ENCODE measurements at regions not wholly inside any gene's neighbourhood (a gene's known extent, or its start where the extent isn't known, plus 50 kb on each side); places are given as distances from the start of the nearest gene placed in this dataset.

DNA sequence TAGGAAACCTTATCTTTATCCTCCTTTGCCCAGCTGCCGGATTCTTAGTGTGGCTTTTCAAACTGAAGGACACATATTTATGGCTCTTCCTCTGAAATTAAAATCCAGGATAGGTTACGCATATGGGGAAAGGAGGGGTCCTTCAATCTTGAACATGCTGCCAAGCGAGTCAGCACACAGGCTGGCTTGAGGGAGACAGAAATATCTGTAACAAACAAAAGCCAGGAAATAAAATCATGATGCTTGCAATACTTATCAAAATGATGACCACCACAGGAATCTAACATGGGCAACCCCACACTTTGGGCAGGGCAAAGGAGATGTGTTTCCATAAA, 196.4 kb upstream of the LDB2 start:
- TF ChIP-seq, protein P1, sequence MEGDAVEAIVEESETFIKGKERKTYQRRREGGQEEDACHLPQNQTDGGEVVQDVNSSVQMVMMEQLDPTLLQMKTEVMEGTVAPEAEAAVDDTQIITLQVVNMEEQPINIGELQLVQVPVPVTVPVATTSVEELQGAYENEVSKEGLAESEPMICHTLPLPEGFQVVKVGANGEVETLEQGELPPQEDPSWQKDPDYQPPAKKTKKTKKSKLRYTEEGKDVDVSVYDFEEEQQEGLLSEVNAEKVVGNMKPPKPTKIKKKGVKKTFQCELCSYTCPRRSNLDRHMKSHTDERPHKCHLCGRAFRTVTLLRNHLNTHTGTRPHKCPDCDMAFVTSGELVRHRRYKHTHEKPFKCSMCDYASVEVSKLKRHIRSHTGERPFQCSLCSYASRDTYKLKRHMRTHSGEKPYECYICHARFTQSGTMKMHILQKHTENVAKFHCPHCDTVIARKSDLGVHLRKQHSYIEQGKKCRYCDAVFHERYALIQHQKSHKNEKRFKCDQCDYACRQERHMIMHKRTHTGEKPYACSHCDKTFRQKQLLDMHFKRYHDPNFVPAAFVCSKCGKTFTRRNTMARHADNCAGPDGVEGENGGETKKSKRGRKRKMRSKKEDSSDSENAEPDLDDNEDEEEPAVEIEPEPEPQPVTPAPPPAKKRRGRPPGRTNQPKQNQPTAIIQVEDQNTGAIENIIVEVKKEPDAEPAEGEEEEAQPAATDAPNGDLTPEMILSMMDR (IDR thresholded peaks at IDR 0.05), result no peak
- no peak for TF ChIP-seq EP300 (IDR thresholded peaks at IDR 0.05; ENCODE audit: low read depth)
